ENCODE measurements at regions not wholly inside any gene's neighbourhood (a gene's known extent, or its start where the extent isn't known, plus 50 kb on each side); places are given as distances from the start of the nearest gene placed in this dataset.

GRCh38 chr7:115097175-115097671 lies 175.3 kb downstream of the MDFIC start:
- no peak for DNase-seq (ENCODE audit: low read depth in 1 of 2, low spot score in 1 of 2)
- TF ChIP-seq, protein P1, sequence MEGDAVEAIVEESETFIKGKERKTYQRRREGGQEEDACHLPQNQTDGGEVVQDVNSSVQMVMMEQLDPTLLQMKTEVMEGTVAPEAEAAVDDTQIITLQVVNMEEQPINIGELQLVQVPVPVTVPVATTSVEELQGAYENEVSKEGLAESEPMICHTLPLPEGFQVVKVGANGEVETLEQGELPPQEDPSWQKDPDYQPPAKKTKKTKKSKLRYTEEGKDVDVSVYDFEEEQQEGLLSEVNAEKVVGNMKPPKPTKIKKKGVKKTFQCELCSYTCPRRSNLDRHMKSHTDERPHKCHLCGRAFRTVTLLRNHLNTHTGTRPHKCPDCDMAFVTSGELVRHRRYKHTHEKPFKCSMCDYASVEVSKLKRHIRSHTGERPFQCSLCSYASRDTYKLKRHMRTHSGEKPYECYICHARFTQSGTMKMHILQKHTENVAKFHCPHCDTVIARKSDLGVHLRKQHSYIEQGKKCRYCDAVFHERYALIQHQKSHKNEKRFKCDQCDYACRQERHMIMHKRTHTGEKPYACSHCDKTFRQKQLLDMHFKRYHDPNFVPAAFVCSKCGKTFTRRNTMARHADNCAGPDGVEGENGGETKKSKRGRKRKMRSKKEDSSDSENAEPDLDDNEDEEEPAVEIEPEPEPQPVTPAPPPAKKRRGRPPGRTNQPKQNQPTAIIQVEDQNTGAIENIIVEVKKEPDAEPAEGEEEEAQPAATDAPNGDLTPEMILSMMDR (IDR thresholded peaks at IDR 0.05; ENCODE audit: insufficient read depth, low read length), result no peak
- TF ChIP-seq GABPA (IDR thresholded peaks at IDR 0.05; ENCODE audit: low read depth) (no peak), POLR2AphosphoS5 (IDR thresholded peaks at IDR 0.05; ENCODE audit: low read depth) (no peak), SPI1 (IDR thresholded peaks at IDR 0.05; ENCODE audit: borderline replicate concordance, low read depth) (no peak)
- TF ChIP-seq, protein P2, sequence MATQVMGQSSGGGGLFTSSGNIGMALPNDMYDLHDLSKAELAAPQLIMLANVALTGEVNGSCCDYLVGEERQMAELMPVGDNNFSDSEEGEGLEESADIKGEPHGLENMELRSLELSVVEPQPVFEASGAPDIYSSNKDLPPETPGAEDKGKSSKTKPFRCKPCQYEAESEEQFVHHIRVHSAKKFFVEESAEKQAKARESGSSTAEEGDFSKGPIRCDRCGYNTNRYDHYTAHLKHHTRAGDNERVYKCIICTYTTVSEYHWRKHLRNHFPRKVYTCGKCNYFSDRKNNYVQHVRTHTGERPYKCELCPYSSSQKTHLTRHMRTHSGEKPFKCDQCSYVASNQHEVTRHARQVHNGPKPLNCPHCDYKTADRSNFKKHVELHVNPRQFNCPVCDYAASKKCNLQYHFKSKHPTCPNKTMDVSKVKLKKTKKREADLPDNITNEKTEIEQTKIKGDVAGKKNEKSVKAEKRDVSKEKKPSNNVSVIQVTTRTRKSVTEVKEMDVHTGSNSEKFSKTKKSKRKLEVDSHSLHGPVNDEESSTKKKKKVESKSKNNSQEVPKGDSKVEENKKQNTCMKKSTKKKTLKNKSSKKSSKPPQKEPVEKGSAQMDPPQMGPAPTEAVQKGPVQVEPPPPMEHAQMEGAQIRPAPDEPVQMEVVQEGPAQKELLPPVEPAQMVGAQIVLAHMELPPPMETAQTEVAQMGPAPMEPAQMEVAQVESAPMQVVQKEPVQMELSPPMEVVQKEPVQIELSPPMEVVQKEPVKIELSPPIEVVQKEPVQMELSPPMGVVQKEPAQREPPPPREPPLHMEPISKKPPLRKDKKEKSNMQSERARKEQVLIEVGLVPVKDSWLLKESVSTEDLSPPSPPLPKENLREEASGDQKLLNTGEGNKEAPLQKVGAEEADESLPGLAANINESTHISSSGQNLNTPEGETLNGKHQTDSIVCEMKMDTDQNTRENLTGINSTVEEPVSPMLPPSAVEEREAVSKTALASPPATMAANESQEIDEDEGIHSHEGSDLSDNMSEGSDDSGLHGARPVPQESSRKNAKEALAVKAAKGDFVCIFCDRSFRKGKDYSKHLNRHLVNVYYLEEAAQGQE (IDR thresholded peaks at IDR 0.05; ENCODE audit: insufficient replicate concordance, low read depth), result no peak
- no peak overlapping the region for H3K27ac ChIP-seq (replicated peaks)
- no peak overlapping the region for H3K4me3 ChIP-seq (replicated peaks; ENCODE audit: insufficient read depth, low read length)
- H3K27me3 ChIP-seq (ENCODE audit: insufficient read depth, poor library complexity, severe bottlenecking), result no peaks in the 10 kb centered on the region

- no peak overlapping the region for H3K27ac ChIP-seq (replicated peaks)
Observed at GRCh38 chr7:115096262-115096661, 174.4 kb downstream of the MDFIC start.

GRCh38 chr7:115094163-115094562 lies 172.3 kb downstream of the MDFIC start:
- DNase-seq (ENCODE audit: low read depth in 1 of 2, low spot score in 1 of 2), result no peak
- TF ChIP-seq GABPA (IDR thresholded peaks at IDR 0.05; ENCODE audit: low read depth) (no peak), SPI1 (IDR thresholded peaks at IDR 0.05; ENCODE audit: borderline replicate concordance, low read depth) (no peak), POLR2AphosphoS5 (IDR thresholded peaks at IDR 0.05; ENCODE audit: low read depth) (no peak)
- TF ChIP-seq, protein P2 (IDR thresholded peaks at IDR 0.05; ENCODE audit: insufficient replicate concordance, low read depth), result no peak
- TF ChIP-seq, protein P1 (IDR thresholded peaks at IDR 0.05; ENCODE audit: insufficient read depth, low read length), result no peak
- no peak overlapping the region for H3K4me3 ChIP-seq (replicated peaks; ENCODE audit: insufficient read depth, low read length)
- no peak overlapping the region for H3K27ac ChIP-seq (replicated peaks)
- H3K27me3 ChIP-seq (ENCODE audit: insufficient read depth, poor library complexity, severe bottlenecking), result no peaks in the 10 kb centered on the region

More at GRCh38 chr7:115096262-115096661, 174.4 kb downstream of the MDFIC start:
- H3K4me3 ChIP-seq (replicated peaks; ENCODE audit: insufficient read depth, low read length), result no peak overlapping the region
- no peaks in the 10 kb centered on the region for H3K27me3 ChIP-seq (ENCODE audit: insufficient read depth, poor library complexity, severe bottlenecking)
- TF ChIP-seq GABPA (IDR thresholded peaks at IDR 0.05; ENCODE audit: low read depth), result no peak
- TF ChIP-seq, protein P2 (IDR thresholded peaks at IDR 0.05; ENCODE audit: insufficient replicate concordance, low read depth), result no peak
- TF ChIP-seq SPI1 (IDR thresholded peaks at IDR 0.05; ENCODE audit: borderline replicate concordance, low read depth), result no peak
- no peak for TF ChIP-seq POLR2AphosphoS5 (IDR thresholded peaks at IDR 0.05; ENCODE audit: low read depth)
- TF ChIP-seq, protein P1 (IDR thresholded peaks at IDR 0.05; ENCODE audit: insufficient read depth, low read length), result no peak
- no peak for DNase-seq (ENCODE audit: low read depth in 1 of 2, low spot score in 1 of 2)

Measured in HL-60 (cell line).